Gastrocnemius medialis (tissue), 4 donors: ENCODE measurements at regions not wholly inside any gene's neighbourhood (a gene's known extent, or its start where the extent isn't known, plus 50 kb on each side); places are given as distances from the start of the nearest gene placed in this dataset.

Experiments
- ATAC-seq, 2 donors: fragments of 150-250 bp; one replicate each; pipeline ENCODE4 v1.9.1; 2016
- DNase-seq, 2 donors: peaks; one replicate each; pipeline ENCODE4 v3.0.0-alpha.2; 2019
- H3K27ac ChIP-seq, 4 donors: fragments of 200-600 bp; sonication (generic); 1 replicate in 1 of 4; 2 replicates in 3 of 4; pipeline ENCODE4 v1.5.1; 2016 to 2018; ENCODE audit warnings: mild to moderate bottlenecking in 2 of 4, moderate library complexity in 1 of 4
- H3K27me3 ChIP-seq, 3 donors: fragments of 200-600 bp; sonication (generic) in 2 of 3; 1 replicate in 1 of 3; 2 replicates in 2 of 3; pipeline versions ENCODE4 v1.5.1 to v1.6.0; 2016 to 2019; ENCODE audit warnings: mild to moderate bottlenecking in 1 of 3, moderate library complexity in 1 of 3
- H3K36me3 ChIP-seq, 2 donors: fragments of 200-600 bp; sonication (generic) in 1 of 2; one replicate each; pipeline ENCODE4 v1.5.1; 2017 to 2018
- H3K4me1 ChIP-seq, 2 donors: fragments of 200-600 bp; sonication (generic) in 1 of 2; one replicate each; pipeline ENCODE4 v1.5.1; 2016 to 2017; ENCODE audit warnings: mild to moderate bottlenecking in 2 of 2
- H3K4me3 ChIP-seq, 4 donors: fragments of 200-600 bp; sonication (generic) in 3 of 4; 1 replicate in 1 of 4; 2 replicates in 3 of 4; pipeline ENCODE4 v1.5.1; 2016 to 2019; ENCODE audit warnings: mild to moderate bottlenecking in 2 of 4
- H3K9me3 ChIP-seq, 3 donors: fragments of 200-600 bp; sonication (generic) in 2 of 3; 1 replicate in 1 of 3; 2 replicates in 2 of 3; pipeline ENCODE4 v1.5.1; 2016 to 2019
- POLR2A ChIP-seq, 2 donors: fragments of 450-650 bp; IDR thresholded peaks; one replicate each; pipeline ENCODE4 v1.6.1; 2017; ENCODE audit warnings: antibody characterized with exemption in 2 of 2, mild to moderate bottlenecking in 2 of 2, moderate library complexity in 2 of 2
- in situ Hi-C, 4 donors: fragments of 200-750 bp; cut with MboI; loops; one replicate each; pipeline versions ENCODE4 v1.15.0 to v1.8.0; 2017; ENCODE audit warnings: low sequenced_read_pairs in 4 of 4
- intact Hi-C: fragments of 100-400 bp; cut with DNase I; formaldehyde crosslinking; loops from one replicate; pipeline ENCODE4 v1.15.1; 2023; ENCODE audit warnings: low total_unique reads
- TF ChIP-seq, protein P1 (sequence below), 5 experiments: fragments of 450-650 bp in 3 of 5; fragments of 200-600 bp in 2 of 5; sonication (generic) in 2 of 5; IDR thresholded peaks in 4 of 5; conservative IDR thresholded peaks in 1 of 5; 1 replicate in 4 of 5; 2 replicates in 1 of 5; pipeline ENCODE4 v1.5.1; 2016 to 2019; ENCODE audit warnings: antibody characterized with exemption in 5 of 5, mild to moderate bottlenecking in 3 of 5, moderate library complexity in 3 of 5

DNA sequence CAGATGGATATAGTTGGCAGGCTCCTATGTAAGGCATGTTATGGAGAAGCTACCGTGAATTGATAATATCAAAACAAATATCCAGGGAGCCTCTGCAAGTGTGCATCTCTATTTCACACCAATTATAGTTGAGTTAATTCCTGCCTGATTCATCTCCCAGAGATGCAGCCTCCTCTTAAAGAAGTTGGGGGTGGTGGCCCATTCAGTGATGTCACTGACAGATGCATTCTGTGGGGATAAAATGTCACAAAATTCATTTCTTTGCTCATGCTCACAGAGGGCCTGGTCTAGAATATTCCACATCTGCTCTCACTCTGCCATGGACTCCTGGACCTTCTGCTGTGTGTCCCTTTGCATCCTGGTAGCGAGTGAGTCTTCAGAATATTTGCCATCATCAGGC lies 189.1 kb upstream of the PRSS1 start:
- DNase-seq: no peak
- no peak for ATAC-seq
- H3K36me3 ChIP-seq: no peaks in the 10 kb centered on the region
- H3K4me3 ChIP-seq: no peak overlapping the region
- in situ Hi-C loops: no loop called here
- TF ChIP-seq POLR2A (IDR thresholded peaks at IDR 0.05): no peak
- TF ChIP-seq, protein P1, sequence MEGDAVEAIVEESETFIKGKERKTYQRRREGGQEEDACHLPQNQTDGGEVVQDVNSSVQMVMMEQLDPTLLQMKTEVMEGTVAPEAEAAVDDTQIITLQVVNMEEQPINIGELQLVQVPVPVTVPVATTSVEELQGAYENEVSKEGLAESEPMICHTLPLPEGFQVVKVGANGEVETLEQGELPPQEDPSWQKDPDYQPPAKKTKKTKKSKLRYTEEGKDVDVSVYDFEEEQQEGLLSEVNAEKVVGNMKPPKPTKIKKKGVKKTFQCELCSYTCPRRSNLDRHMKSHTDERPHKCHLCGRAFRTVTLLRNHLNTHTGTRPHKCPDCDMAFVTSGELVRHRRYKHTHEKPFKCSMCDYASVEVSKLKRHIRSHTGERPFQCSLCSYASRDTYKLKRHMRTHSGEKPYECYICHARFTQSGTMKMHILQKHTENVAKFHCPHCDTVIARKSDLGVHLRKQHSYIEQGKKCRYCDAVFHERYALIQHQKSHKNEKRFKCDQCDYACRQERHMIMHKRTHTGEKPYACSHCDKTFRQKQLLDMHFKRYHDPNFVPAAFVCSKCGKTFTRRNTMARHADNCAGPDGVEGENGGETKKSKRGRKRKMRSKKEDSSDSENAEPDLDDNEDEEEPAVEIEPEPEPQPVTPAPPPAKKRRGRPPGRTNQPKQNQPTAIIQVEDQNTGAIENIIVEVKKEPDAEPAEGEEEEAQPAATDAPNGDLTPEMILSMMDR (IDR thresholded peaks at IDR 0.05 in 4 of 5, conservative IDR thresholded peaks at IDR 0.05 in 1 of 5): no peak
- H3K27me3 ChIP-seq: no peaks in the 10 kb centered on the region
- H3K9me3 ChIP-seq: no peaks in the 10 kb centered on the region
- peaks cover 3 to 15% of the 10 kb centered on the region in 2 donors for H3K4me1 ChIP-seq
- H3K27ac ChIP-seq: no peak overlapping the region
- intact Hi-C loops: no loop called here

GRCh38 chr7:142557971-142558582 lies 191.2 kb upstream of the PRSS1 start:
- intact Hi-C loops: loop anchor here (2.0 kb wide), 1 partner anchor 29 kb away; no protein-coding TSS in a partner anchor
- TF ChIP-seq, protein P1 (IDR thresholded peaks at IDR 0.05 in 4 of 5, conservative IDR thresholded peaks at IDR 0.05 in 1 of 5): peak in 4 of 5 experiments; percentile 20 to 45 (median 29)
- no peak for TF ChIP-seq POLR2A (IDR thresholded peaks at IDR 0.05)
- Histone ChIP-seq H3K4me1 (peaks cover 3 to 15% of the 10 kb centered on the region in 2 donors), H3K27ac (no peak overlapping the region), H3K36me3 (no peaks in the 10 kb centered on the region), H3K9me3 (no peaks in the 10 kb centered on the region), H3K4me3 (no peak overlapping the region), H3K27me3 (no peaks in the 10 kb centered on the region)
- in situ Hi-C loops: no loop called here
- DNase-seq (peak in 1 of 2 donors; percentile 32), ATAC-seq (peak in 1 of 2 donors; percentile 55)

DNA sequence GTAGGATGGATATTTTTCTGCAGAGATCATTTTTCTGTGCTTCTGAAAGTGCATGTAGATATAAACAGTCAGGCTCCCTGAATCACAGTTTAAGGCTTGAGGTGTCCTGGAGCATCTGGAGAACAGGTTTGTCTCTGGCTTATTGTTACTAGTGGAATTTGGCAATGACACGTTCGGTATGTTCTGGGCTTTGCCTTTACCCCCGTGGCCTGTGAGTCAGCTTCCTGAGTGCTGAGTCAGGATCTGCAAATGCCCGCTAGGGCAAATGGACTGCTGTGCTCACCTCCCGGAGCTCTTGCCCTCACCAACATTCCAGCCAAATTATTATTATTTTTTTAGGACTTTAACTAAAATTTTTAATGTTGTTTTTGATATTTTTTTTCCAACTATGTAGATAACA lies 192.5 kb upstream of the PRSS1 start:
- ATAC-seq: peak; percentile 97
- Histone ChIP-seq H3K4me3 (no peak overlapping the region), H3K27me3 (no peaks in the 10 kb centered on the region), H3K4me1 (peaks cover 3 to 15% of the 10 kb centered on the region in 2 donors), H3K36me3 (no peaks in the 10 kb centered on the region), H3K9me3 (no peaks in the 10 kb centered on the region), H3K27ac (peak overlapping the region in 1 of 4 donors; percentile 3)
- in situ Hi-C loops (no loop called here), intact Hi-C loops (no loop called here)
- peak; percentile 60 to 84 for DNase-seq
- TF ChIP-seq POLR2A (IDR thresholded peaks at IDR 0.05): no peak
- TF ChIP-seq, protein P1 (IDR thresholded peaks at IDR 0.05 in 4 of 5, conservative IDR thresholded peaks at IDR 0.05 in 1 of 5): peak in 1 of 5 experiments; percentile 38

GRCh38 chr7:142554560-142555532 lies 194.4 kb upstream of the PRSS1 start:
- no peaks in the 10 kb centered on the region for H3K27me3 ChIP-seq
- TF ChIP-seq POLR2A (IDR thresholded peaks at IDR 0.05): no peak
- TF ChIP-seq, protein P1 (IDR thresholded peaks at IDR 0.05 in 4 of 5, conservative IDR thresholded peaks at IDR 0.05 in 1 of 5): no peak
- no peaks in the 10 kb centered on the region for H3K9me3 ChIP-seq
- H3K4me3 ChIP-seq: no peak overlapping the region
- H3K4me1 ChIP-seq: peaks cover 3 to 15% of the 10 kb centered on the region in 2 donors
- in situ Hi-C loops: no loop called here
- H3K36me3 ChIP-seq: no peaks in the 10 kb centered on the region
- DNase-seq (no peak), ATAC-seq (no peak)
- intact Hi-C loops: no loop called here
- H3K27ac ChIP-seq: no peak overlapping the region
